ENCODE measurements at regions not wholly inside any gene's neighbourhood (a gene's known extent, or its start where the extent isn't known, plus 50 kb on each side); places are given as distances from the start of the nearest gene placed in this dataset.

GRCh38 chr1:38628241-38628640 is 231.3 kb downstream of the RRAGC start:
- Histone ChIP-seq H3K9me2 (replicated peaks; ENCODE audit: insufficient read depth, low read length) (no peaks in the 10 kb centered on the region), H4K20me1 (ENCODE audit: low read depth, low read length) (no peaks in the 10 kb centered on the region), H3K9ac (ENCODE audit: low read length) (no peak overlapping the region), H3K4me2 (ENCODE audit: low read depth, low read length, poor library complexity, severe bottlenecking) (no peak overlapping the region), H3K4me3 (ENCODE audit: insufficient read depth, low read length, poor library complexity, severe bottlenecking) (no peak overlapping the region), H3K9me3 (ENCODE audit: insufficient read depth, low read length) (no peaks in the 10 kb centered on the region), H3K27me3 (ENCODE audit: low read length) (no peaks in the 10 kb centered on the region), H2AFZ (ENCODE audit: low read depth, low read length, severe bottlenecking) (no peak overlapping the region), H3K79me2 (ENCODE audit: insufficient read depth, low read length) (no peaks in the 10 kb centered on the region), H3K36me3 (ENCODE audit: low read length) (no peaks in the 10 kb centered on the region), H3F3A (ENCODE audit: insufficient read depth) (no peaks in the 10 kb centered on the region), H3K27ac (ENCODE audit: low read depth, low read length) (no peak overlapping the region)
- TF ChIP-seq EZH2phosphoT487 (conservative IDR thresholded peaks at IDR 0.05; ENCODE audit: low read length): no peak
- TF ChIP-seq, protein P1, sequence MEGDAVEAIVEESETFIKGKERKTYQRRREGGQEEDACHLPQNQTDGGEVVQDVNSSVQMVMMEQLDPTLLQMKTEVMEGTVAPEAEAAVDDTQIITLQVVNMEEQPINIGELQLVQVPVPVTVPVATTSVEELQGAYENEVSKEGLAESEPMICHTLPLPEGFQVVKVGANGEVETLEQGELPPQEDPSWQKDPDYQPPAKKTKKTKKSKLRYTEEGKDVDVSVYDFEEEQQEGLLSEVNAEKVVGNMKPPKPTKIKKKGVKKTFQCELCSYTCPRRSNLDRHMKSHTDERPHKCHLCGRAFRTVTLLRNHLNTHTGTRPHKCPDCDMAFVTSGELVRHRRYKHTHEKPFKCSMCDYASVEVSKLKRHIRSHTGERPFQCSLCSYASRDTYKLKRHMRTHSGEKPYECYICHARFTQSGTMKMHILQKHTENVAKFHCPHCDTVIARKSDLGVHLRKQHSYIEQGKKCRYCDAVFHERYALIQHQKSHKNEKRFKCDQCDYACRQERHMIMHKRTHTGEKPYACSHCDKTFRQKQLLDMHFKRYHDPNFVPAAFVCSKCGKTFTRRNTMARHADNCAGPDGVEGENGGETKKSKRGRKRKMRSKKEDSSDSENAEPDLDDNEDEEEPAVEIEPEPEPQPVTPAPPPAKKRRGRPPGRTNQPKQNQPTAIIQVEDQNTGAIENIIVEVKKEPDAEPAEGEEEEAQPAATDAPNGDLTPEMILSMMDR (IDR thresholded peaks at IDR 0.05; ENCODE audit: insufficient read depth, low read length, poor library complexity, severe bottlenecking): no peak

GRCh38 chr1:38625939-38626338 is 233.6 kb downstream of the RRAGC start:
- H3K27ac ChIP-seq (ENCODE audit: low read depth, low read length): no peak overlapping the region
- no peaks in the 10 kb centered on the region for H3K36me3 ChIP-seq (ENCODE audit: low read length)
- no peak overlapping the region for H3K4me2 ChIP-seq (ENCODE audit: low read depth, low read length, poor library complexity, severe bottlenecking)
- no peaks in the 10 kb centered on the region for H3K27me3 ChIP-seq (ENCODE audit: low read length)
- H3K79me2 ChIP-seq (ENCODE audit: insufficient read depth, low read length): no peaks in the 10 kb centered on the region
- TF ChIP-seq, protein P1 (IDR thresholded peaks at IDR 0.05; ENCODE audit: insufficient read depth, low read length, poor library complexity, severe bottlenecking): no peak
- TF ChIP-seq EZH2phosphoT487 (conservative IDR thresholded peaks at IDR 0.05; ENCODE audit: low read length): no peak
- no peaks in the 10 kb centered on the region for H3K9me2 ChIP-seq (replicated peaks; ENCODE audit: insufficient read depth, low read length)
- H3F3A ChIP-seq (ENCODE audit: insufficient read depth): no peaks in the 10 kb centered on the region
- no peaks in the 10 kb centered on the region for H4K20me1 ChIP-seq (ENCODE audit: low read depth, low read length)
- H3K4me3 ChIP-seq (ENCODE audit: insufficient read depth, low read length, poor library complexity, severe bottlenecking): no peak overlapping the region
- no peak overlapping the region for H2AFZ ChIP-seq (ENCODE audit: low read depth, low read length, severe bottlenecking)
- H3K9ac ChIP-seq (ENCODE audit: low read length): no peak overlapping the region
- H3K9me3 ChIP-seq (ENCODE audit: insufficient read depth, low read length): no peaks in the 10 kb centered on the region

DNA sequence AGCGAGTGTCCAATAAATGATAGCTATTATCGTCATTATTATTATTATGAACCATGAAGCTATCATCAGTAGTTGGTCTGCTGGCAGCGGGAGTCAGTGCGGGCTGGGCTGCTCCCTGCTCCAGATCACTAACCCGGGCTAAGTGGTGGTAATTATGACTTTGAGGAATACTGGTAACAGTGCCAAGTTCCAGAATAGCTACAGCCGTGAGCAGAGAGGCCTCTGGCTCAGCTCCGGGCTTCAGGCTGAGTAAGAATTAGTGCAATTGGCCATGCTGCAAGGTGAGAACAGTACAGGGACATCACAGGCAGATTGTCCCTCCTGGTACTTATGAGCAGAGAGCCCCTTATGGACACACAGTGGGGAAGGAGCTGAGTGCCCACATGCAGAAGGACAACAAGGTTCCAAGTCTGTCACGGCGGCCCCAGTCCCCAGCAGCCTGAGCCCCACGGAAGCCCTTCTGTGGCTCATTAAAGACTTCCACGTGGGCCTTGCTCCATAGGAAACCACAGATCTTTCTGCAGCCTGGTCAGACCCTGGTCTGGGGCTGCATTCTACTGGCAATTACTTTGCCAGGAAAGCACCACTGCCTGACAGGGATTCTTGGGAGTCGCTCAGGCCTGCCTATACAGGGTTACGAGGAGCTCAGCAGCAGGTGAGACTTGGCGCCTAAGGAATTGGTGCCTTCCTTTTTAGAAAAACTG is 235.1 kb downstream of the RRAGC start:
- Histone ChIP-seq H3K9me2 (replicated peaks; ENCODE audit: insufficient read depth, low read length) (no peaks in the 10 kb centered on the region), H4K20me1 (ENCODE audit: low read depth, low read length) (no peaks in the 10 kb centered on the region), H3F3A (ENCODE audit: insufficient read depth) (no peaks in the 10 kb centered on the region), H2AFZ (ENCODE audit: low read depth, low read length, severe bottlenecking) (no peak overlapping the region), H3K4me3 (ENCODE audit: insufficient read depth, low read length, poor library complexity, severe bottlenecking) (no peak overlapping the region), H3K36me3 (ENCODE audit: low read length) (no peaks in the 10 kb centered on the region), H3K27me3 (ENCODE audit: low read length) (no peaks in the 10 kb centered on the region), H3K79me2 (ENCODE audit: insufficient read depth, low read length) (no peaks in the 10 kb centered on the region), H3K4me2 (ENCODE audit: low read depth, low read length, poor library complexity, severe bottlenecking) (no peak overlapping the region), H3K27ac (ENCODE audit: low read depth, low read length) (no peak overlapping the region), H3K9ac (ENCODE audit: low read length) (no peak overlapping the region), H3K9me3 (ENCODE audit: insufficient read depth, low read length) (no peaks in the 10 kb centered on the region)
- no peak for TF ChIP-seq EZH2phosphoT487 (conservative IDR thresholded peaks at IDR 0.05; ENCODE audit: low read length)
- TF ChIP-seq, protein P1 (IDR thresholded peaks at IDR 0.05; ENCODE audit: insufficient read depth, low read length, poor library complexity, severe bottlenecking): no peak
